Choroid plexus epithelial cell (primary cell): ENCODE measurements at regions not wholly inside any gene's neighbourhood (a gene's known extent, or its start where the extent isn't known, plus 50 kb on each side); places are given as distances from the start of the nearest gene placed in this dataset.
A peak's percentile ranks its signal among the peaks of the same experiment; 100 is the strongest.

Experiments used
- DNase-seq: peaks from one replicate; pipeline ENCODE4 v3.0.0-alpha.2; 2010; ENCODE audit warnings: low read depth
- H3K4me3 ChIP-seq: 2 replicates; pipeline ENCODE4 v1.5.1; 2011; ENCODE audit warnings: low read depth, mild to moderate bottlenecking, control low read depth, low read length, moderate library complexity
- CTCF ChIP-seq: conservative IDR thresholded peaks from 2 replicates; pipeline ENCODE4 v1.5.1; 2011; ENCODE audit warnings: low read depth, mild to moderate bottlenecking, control low read depth, inconsistent platforms, low read length, moderate library complexity

- TF ChIP-seq CTCF, result no peak
- no peak for DNase-seq
- no peak overlapping the region for H3K4me3 ChIP-seq
These were observed 183.9 kb upstream of the NCAM1 start for GRCh38 chr11:112777283-112777751.

GRCh38 chr11:112778091-112778876, 182.9 kb upstream of the NCAM1 start:
- no peak overlapping the region for H3K4me3 ChIP-seq
- DNase-seq, result no peak
- no peak for TF ChIP-seq CTCF

GRCh38 chr11:112778877-112779266, 182.3 kb upstream of the NCAM1 start:
- no peak overlapping the region for H3K4me3 ChIP-seq
- no peak for TF ChIP-seq CTCF
- no peak for DNase-seq

- no peak overlapping the region for H3K4me3 ChIP-seq
- DNase-seq, result no peak
- no peak for TF ChIP-seq CTCF
These were observed 180.7 kb upstream of the NCAM1 start for GRCh38 chr11:112780351-112781087.

GRCh38 chr11:112783945-112784322, 177.3 kb upstream of the NCAM1 start:
- no peak overlapping the region for H3K4me3 ChIP-seq
- TF ChIP-seq CTCF, result no peak
- no peak for DNase-seq

- no peak overlapping the region for H3K4me3 ChIP-seq
- DNase-seq, result peak; percentile 5
- peak; percentile 3 for TF ChIP-seq CTCF
These were observed 176.7 kb upstream of the NCAM1 start for GRCh38 chr11:112784323-112785073.
